Astrocyte (in vitro differentiated cells and primary cell): ENCODE measurements at regions not wholly inside any gene's neighbourhood (a gene's known extent, or its start where the extent isn't known, plus 50 kb on each side); places are given as distances from the start of the nearest gene placed in this dataset.
A peak's percentile ranks its signal among the peaks of the same experiment; 100 is the strongest.

Experiments
- DNase-seq: peaks from one replicate; pipeline ENCODE4 v3.0.0-alpha.2; 2010; ENCODE audit warnings: low read depth
- FAIRE-seq: peaks from 2 replicates; lab custom pipeline; 2011; peaks lifted over from hg19 to GRCh38; lab: Jason Lieb, UNC
- H2AFZ ChIP-seq: 2 replicates; pipeline ENCODE4 v1.6.0; 2012; ENCODE audit warnings: low read depth, low read length, inconsistent platforms
- H3K27ac ChIP-seq: 2 replicates; pipeline ENCODE4 v1.5.1; 2011; ENCODE audit warnings: low read depth, low read length, inconsistent platforms
- H3K27me3 ChIP-seq: 2 replicates; pipeline ENCODE4 v1.6.0; 2011; ENCODE audit warnings: low read length, inconsistent platforms; ENCODE audit not compliant: insufficient read depth
- H3K36me3 ChIP-seq: 2 replicates; pipeline ENCODE4 v1.5.1; 2011; ENCODE audit warnings: low read length, inconsistent platforms; ENCODE audit not compliant: insufficient read depth
- H3K4me1 ChIP-seq: 2 replicates; pipeline ENCODE4 v1.5.1; 2011; ENCODE audit warnings: low read length, inconsistent platforms; ENCODE audit not compliant: insufficient read depth
- H3K4me2 ChIP-seq: 2 replicates; pipeline ENCODE4 v1.6.0; 2012; ENCODE audit warnings: low read length, inconsistent platforms
- H3K4me3 ChIP-seq: 2 replicates; pipeline ENCODE4 v1.5.1; 2011; ENCODE audit warnings: low read depth, mild to moderate bottlenecking, low read length, inconsistent platforms; ENCODE audit not compliant: insufficient read depth
- H3K79me2 ChIP-seq: 2 replicates; pipeline ENCODE4 v1.6.0; 2012; ENCODE audit warnings: mild to moderate bottlenecking, low read length, inconsistent platforms; ENCODE audit not compliant: insufficient read depth
- H3K9ac ChIP-seq: 2 replicates; pipeline ENCODE4 v1.6.0; 2012; ENCODE audit warnings: mild to moderate bottlenecking, low read length, inconsistent platforms
- H3K9me3 ChIP-seq: 2 replicates; pipeline ENCODE4 v1.5.1; 2012; ENCODE audit warnings: low read depth, mild to moderate bottlenecking, low read length, inconsistent platforms; ENCODE audit not compliant: insufficient read depth
- H4K20me1 ChIP-seq: 2 replicates; pipeline ENCODE4 v1.6.0; 2012; ENCODE audit warnings: low read length, inconsistent platforms; ENCODE audit not compliant: insufficient read depth
- H3K27ac Mint-ChIP-seq: one replicate; pipeline ENCODE4 v1.8.0; 2021; ENCODE audit warnings: mild to moderate bottlenecking, mixed read lengths; ENCODE audit not compliant: unreplicated experiment
- H3K27me3 Mint-ChIP-seq: one replicate; pipeline ENCODE4 v1.8.0; 2021; ENCODE audit warnings: low read depth, mixed read lengths; ENCODE audit not compliant: unreplicated experiment
- H3K36me3 Mint-ChIP-seq: one replicate; pipeline ENCODE4 v1.8.0; 2021; ENCODE audit warnings: low read depth, mixed read lengths; ENCODE audit not compliant: unreplicated experiment
- H3K4me1 Mint-ChIP-seq: one replicate; pipeline ENCODE4 v1.8.0; 2021; ENCODE audit warnings: low read depth, mixed read lengths; ENCODE audit not compliant: unreplicated experiment
- H3K4me3 Mint-ChIP-seq: one replicate; pipeline ENCODE4 v1.8.0; 2021; ENCODE audit warnings: mild to moderate bottlenecking, moderate library complexity, mixed read lengths; ENCODE audit not compliant: unreplicated experiment
- H3K9me3 Mint-ChIP-seq: one replicate; pipeline ENCODE4 v1.8.0; 2021; ENCODE audit warnings: mild to moderate bottlenecking, mixed read lengths; ENCODE audit not compliant: unreplicated experiment
- CTCF ChIP-seq: IDR thresholded peaks from 2 replicates; pipeline ENCODE4 v1.5.1; 2011; ENCODE audit warnings: low read depth, mild to moderate bottlenecking, inconsistent platforms, low read length, moderate library complexity; ENCODE audit not compliant: insufficient read depth
- EZH2 ChIP-seq: IDR thresholded peaks from 2 replicates; pipeline ENCODE4 v1.6.1; 2012; ENCODE audit warnings: mild to moderate bottlenecking, low read length, inconsistent platforms; ENCODE audit not compliant: insufficient read depth

DNA sequence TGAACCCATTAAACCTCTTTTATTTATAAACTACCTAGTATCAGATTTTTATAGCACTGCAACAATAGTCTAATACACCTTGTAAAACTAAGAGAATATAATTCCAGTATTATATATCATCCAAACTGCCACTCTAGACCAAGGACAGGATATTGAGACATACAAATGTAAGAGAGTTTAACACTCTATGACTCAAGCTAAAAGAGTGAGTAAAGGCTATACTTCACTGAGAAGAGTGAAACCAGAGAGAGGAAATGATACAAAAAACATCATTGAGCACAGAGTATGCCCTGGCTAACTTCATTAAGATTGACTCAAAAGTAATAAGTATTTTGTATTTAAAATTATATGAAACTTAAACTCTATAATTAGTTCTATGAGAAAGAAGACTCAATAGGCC is 1951.9 kb upstream of the SEL1L start:
- no peak overlapping the region for H3K4me2 ChIP-seq
- no peaks in the 10 kb centered on the region for H3K36me3 Mint-ChIP-seq
- no peaks in the 10 kb centered on the region for H3K9me3 ChIP-seq
- H3K36me3 ChIP-seq = no peaks in the 10 kb centered on the region
- H3K4me3 Mint-ChIP-seq = no peak overlapping the region
- FAIRE-seq (no peak), DNase-seq (no peak)
- no peaks in the 10 kb centered on the region for H3K27me3 Mint-ChIP-seq
- no peak overlapping the region for H3K27ac ChIP-seq
- H3K27ac Mint-ChIP-seq = no peak overlapping the region
- no peaks in the 10 kb centered on the region for H3K9me3 Mint-ChIP-seq
- H2AFZ ChIP-seq = no peak overlapping the region
- no peaks in the 10 kb centered on the region for H3K27me3 ChIP-seq
- peaks cover 6% of the 10 kb centered on the region for H3K4me1 Mint-ChIP-seq
- TF ChIP-seq CTCF (no peak), EZH2 (no peak)
- no peak overlapping the region for H3K9ac ChIP-seq
- H3K4me1 ChIP-seq = no peaks in the 10 kb centered on the region
- H4K20me1 ChIP-seq = no peaks in the 10 kb centered on the region
- no peak overlapping the region for H3K4me3 ChIP-seq
- H3K79me2 ChIP-seq = no peaks in the 10 kb centered on the region

- no peaks in the 10 kb centered on the region for H3K4me1 ChIP-seq
- no peaks in the 10 kb centered on the region for H3K27me3 Mint-ChIP-seq
- no peaks in the 10 kb centered on the region for H3K36me3 ChIP-seq
- H3K9me3 Mint-ChIP-seq = no peaks in the 10 kb centered on the region
- H3K4me3 Mint-ChIP-seq = no peak overlapping the region
- H3K4me1 Mint-ChIP-seq = no peaks in the 10 kb centered on the region
- H3K79me2 ChIP-seq = no peaks in the 10 kb centered on the region
- DNase-seq = no peak
- no peaks in the 10 kb centered on the region for H3K36me3 Mint-ChIP-seq
- no peak overlapping the region for H3K4me3 ChIP-seq
- FAIRE-seq = no peak
- H3K9me3 ChIP-seq = no peaks in the 10 kb centered on the region
- no peak overlapping the region for H3K4me2 ChIP-seq
- H3K27ac Mint-ChIP-seq = no peak overlapping the region
- no peak overlapping the region for H3K27ac ChIP-seq
- no peak overlapping the region for H2AFZ ChIP-seq
- TF ChIP-seq EZH2 (no peak), CTCF (no peak)
- no peaks in the 10 kb centered on the region for H3K27me3 ChIP-seq
- no peaks in the 10 kb centered on the region for H4K20me1 ChIP-seq
- H3K9ac ChIP-seq = no peak overlapping the region
Measured at GRCh38 chr14:83491091-83491490, 1957.4 kb upstream of the SEL1L start.

- Histone ChIP-seq H3K9ac (no peak overlapping the region), H3K4me1 (no peaks in the 10 kb centered on the region), H2AFZ (no peak overlapping the region), H3K4me2 (no peak overlapping the region), H3K9me3 (no peaks in the 10 kb centered on the region), H3K79me2 (no peaks in the 10 kb centered on the region), H3K36me3 (no peaks in the 10 kb centered on the region), H3K27ac (no peak overlapping the region), H3K27me3 (no peaks in the 10 kb centered on the region), H3K4me3 (no peak overlapping the region), H4K20me1 (no peaks in the 10 kb centered on the region)
- Mint-ChIP-seq H3K9me3 (no peaks in the 10 kb centered on the region), H3K36me3 (no peaks in the 10 kb centered on the region), H3K4me3 (no peak overlapping the region), H3K27me3 (no peaks in the 10 kb centered on the region), H3K27ac (no peak overlapping the region), H3K4me1 (no peaks in the 10 kb centered on the region)
- FAIRE-seq (no peak), DNase-seq (peak; percentile 1)
- TF ChIP-seq EZH2 (no peak), CTCF (no peak)
Measured at GRCh38 chr14:83520837-83521236, 1987.2 kb upstream of the SEL1L start.
